ENCODE measurements at regions not wholly inside any gene's neighbourhood (a gene's known extent, or its start where the extent isn't known, plus 50 kb on each side); places are given as distances from the start of the nearest gene placed in this dataset.
"Not testable (repeated sequence)": the region's sequence is repeated elsewhere in the genome, so short reads cannot be mapped to it uniquely, and the experiment has no call there.

DNA sequence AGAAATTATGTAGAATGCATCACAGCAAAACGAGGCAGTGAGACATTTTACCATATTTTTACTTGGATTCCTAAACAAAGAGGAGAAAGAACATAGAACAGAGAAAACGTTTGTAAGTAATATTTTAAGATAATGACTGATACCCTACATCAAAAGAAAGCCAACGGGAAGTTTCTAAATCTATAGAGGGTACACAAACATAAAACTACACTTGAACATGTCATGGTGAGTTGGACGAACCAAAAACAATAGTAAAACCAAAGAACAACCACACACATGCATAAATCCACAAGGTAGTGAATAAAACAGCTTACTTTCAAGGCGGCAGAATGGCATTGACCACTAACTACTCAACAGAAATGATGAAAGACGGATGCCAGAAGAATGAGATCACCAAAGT, 209.7 kb upstream of the NOTCH2NLA start:
- H3K36me3 Mint-ChIP-seq (ENCODE audit: low read depth); H3K9me3 Mint-ChIP-seq; H3K4me1 Mint-ChIP-seq; H3K4me3 Mint-ChIP-seq; H3K27me3 Mint-ChIP-seq; CTCF ChIA-PET; DNase-seq; POLR2A ChIA-PET; H3K27ac Mint-ChIP-seq: not testable (repeated sequence)

DNA sequence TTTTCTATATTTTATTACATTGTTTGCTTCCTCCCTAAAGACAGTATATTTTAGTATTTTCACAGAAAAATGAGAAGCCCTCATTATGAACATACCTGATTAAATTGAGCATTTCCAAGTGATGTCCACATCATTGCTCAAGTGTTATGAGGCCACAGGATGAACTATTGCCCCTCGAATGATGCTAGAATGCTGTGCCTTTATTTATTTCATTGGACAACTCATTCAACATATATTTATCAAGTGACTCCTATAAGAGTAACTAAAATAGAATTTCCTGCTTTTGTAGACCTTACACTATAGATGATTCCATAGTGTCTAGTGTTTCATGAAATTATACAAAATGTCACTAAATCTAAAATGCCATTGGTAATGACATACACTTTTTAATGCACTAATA, 187.8 kb upstream of the NOTCH2NLA start:
- H3K4me1 Mint-ChIP-seq, result peaks cover 10% of the 10 kb centered on the region
- H3K9me3 Mint-ChIP-seq; CTCF ChIA-PET; H3K4me3 Mint-ChIP-seq; H3K36me3 Mint-ChIP-seq (ENCODE audit: low read depth); H3K27ac Mint-ChIP-seq; DNase-seq; H3K27me3 Mint-ChIP-seq; POLR2A ChIA-PET: not testable (repeated sequence)

DNA sequence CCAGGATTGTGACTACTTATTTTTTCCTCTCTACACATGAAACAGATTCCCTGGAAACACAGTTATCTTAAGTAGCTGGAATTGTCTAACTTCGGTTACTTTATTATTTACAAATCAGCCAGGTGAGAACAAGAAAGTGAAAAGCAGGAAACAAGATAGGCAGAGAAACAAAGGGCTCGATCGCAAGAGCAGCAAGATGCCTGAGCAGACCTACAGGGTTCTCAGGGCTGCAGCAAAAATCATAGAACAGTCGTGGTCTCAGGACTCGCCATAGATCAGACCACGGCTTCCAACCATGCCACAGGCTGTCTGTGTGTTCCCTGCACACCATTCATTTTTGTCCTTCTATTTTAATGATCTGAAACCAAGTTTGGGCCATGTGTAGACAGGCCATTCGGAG, 186.2 kb upstream of the NOTCH2NLA start:
- H3K9me3 Mint-ChIP-seq; DNase-seq; H3K36me3 Mint-ChIP-seq (ENCODE audit: low read depth); H3K27me3 Mint-ChIP-seq; H3K4me3 Mint-ChIP-seq; CTCF ChIA-PET; POLR2A ChIA-PET: not testable (repeated sequence)
- Mint-ChIP-seq H3K4me1 (peaks cover 12% of the 10 kb centered on the region), H3K27ac (peak overlapping the region; percentile 80)

DNA sequence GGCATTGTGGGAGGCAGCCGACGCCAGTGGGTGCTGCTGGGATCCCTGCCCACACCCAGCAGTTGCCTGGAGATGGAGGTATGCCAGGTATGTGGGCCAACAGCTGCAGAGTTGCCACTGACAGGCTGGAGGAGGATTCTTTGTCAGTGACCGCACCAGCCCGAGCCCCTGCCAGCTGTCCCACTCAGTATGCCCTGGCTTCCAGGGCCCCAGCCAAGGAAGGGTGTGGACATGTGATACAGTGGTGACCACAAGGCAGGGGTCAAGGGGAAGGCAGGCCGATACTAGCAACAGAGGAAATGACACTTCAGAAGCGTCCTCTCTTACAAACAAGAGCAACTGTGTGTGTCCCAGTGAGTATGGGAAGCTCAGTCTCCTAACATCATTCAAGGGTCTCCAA, 185.1 kb upstream of the NOTCH2NLA start:
- H3K4me1 Mint-ChIP-seq, result peaks cover 16% of the 10 kb centered on the region
- DNase-seq; H3K9me3 Mint-ChIP-seq; POLR2A ChIA-PET; CTCF ChIA-PET; H3K36me3 Mint-ChIP-seq (ENCODE audit: low read depth); H3K27me3 Mint-ChIP-seq: not testable (repeated sequence)
- peak overlapping the region; percentile 58 for H3K4me3 Mint-ChIP-seq
- peak overlapping the region; percentile 79 for H3K27ac Mint-ChIP-seq

DNA sequence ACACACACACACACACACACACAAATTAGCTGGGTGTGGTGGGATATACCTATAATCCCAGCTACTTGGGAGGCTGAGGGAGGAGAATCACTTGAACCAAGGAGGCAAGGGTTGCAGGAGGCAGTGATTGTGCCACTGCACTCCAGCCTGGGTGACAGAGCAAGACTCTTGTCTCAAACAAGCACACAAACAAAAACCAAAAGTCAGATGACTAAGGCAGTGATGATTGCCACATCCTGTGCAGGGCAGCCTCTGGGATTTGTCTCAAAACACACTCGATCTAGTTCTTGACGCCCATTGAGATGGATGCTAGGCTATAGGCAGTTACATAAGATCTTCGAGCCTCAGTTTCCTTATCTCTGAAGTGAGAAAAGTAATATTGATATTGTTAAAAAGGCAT, 183.1 kb upstream of the NOTCH2NLA start:
- peaks cover 16% of the 10 kb centered on the region for H3K4me1 Mint-ChIP-seq
- H3K9me3 Mint-ChIP-seq; POLR2A ChIA-PET; H3K27me3 Mint-ChIP-seq; H3K36me3 Mint-ChIP-seq (ENCODE audit: low read depth); CTCF ChIA-PET: not testable (repeated sequence)
- DNase-seq, result peak; percentile 61
- peak overlapping the region; percentile 96 for H3K27ac Mint-ChIP-seq
- peak overlapping the region; percentile 48 for H3K4me3 Mint-ChIP-seq

DNA sequence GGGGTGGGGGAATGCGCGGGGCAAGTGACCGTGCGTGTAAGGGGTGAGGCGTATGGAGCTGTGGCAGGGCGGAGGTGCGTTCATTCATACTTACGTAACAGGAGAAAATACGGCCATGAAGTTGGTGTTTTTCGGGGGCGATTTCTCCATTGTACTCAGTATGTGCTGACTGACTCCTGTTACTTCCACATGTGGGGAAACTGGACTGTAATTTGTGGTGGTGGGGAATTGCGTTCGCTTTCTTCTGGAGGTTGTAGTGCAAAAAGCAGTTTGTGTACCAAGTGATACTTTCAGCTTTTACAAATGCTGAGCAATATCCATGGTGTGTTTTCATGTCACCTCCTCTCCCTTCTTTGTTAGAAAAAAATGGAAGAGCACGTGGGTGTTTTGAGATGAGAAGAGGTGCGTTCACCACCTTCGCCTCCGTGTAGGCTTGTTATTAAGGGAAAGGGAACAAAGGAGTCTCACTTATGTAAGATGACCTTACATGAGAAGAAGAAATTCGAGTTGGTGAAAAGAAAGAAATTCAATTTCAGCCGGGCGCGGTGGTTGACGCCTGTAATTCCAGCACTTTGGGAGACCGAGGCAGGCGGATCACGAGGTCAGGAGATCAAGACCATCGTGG, 181.1 kb upstream of the NOTCH2NLA start:
- H3K4me3 Mint-ChIP-seq, result peak overlapping the region; percentile 62
- H3K27me3 Mint-ChIP-seq, POLR2A ChIA-PET: not testable (repeated sequence)

DNA sequence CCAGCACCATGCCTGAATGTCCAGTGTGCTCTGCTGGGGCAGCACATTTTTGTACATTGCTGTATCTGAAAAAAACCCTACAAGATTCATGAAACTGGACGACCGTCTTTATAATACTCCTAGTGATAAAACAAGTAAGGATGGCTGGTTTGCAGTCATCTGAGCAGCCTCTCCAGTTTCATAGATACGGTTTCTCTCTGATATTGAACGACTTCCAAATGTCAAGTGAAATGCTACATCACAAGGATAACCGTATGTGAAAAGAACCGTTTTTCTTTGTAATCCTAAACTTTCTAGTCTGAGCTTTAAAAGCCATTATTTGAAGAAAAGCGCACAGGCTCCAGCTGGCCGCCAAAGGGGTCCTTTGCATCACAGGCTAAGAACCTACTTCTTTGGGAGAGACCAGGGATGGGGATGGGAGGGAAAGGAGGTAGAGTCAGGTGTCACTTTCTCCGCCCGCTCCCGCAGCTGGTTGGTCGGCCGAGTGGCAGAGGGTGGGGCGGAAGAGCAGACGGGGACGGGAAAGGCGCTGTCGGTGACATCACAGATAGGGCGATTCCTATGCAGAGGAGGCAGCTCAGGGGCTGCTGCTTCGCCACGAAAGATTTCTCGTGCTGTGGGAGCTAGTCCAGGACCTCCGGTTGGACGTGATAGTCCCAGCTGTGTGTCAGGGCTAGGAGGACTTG, 180.4 kb upstream of the NOTCH2NLA start:
- peaks cover 12% of the 10 kb centered on the region for H3K4me1 Mint-ChIP-seq
- H3K27ac Mint-ChIP-seq, result peak overlapping the region; percentile 95
- DNase-seq; CTCF ChIA-PET; H3K36me3 Mint-ChIP-seq (ENCODE audit: low read depth); H3K27me3 Mint-ChIP-seq; POLR2A ChIA-PET; H3K9me3 Mint-ChIP-seq: not testable (repeated sequence)
- peak overlapping the region; percentile 62 for H3K4me3 Mint-ChIP-seq

More for the DNA sequence above, 181.1 kb upstream of the NOTCH2NLA start:
- peak; percentile 43 for DNase-seq
- H3K36me3 Mint-ChIP-seq (ENCODE audit: low read depth); H3K9me3 Mint-ChIP-seq; CTCF ChIA-PET: not testable (repeated sequence)
- Mint-ChIP-seq H3K27ac (peak overlapping the region; percentile 95), H3K4me1 (peaks cover 12% of the 10 kb centered on the region)

GRCh38 chr1:146401281-146401825, 172.5 kb upstream of the NOTCH2NLA start:
- peak overlapping the region; percentile 85 for H3K27ac Mint-ChIP-seq
- peaks cover 30% of the 10 kb centered on the region for H3K4me1 Mint-ChIP-seq
- H3K9me3 Mint-ChIP-seq; H3K36me3 Mint-ChIP-seq (ENCODE audit: low read depth); H3K27me3 Mint-ChIP-seq; CTCF ChIA-PET: not testable (repeated sequence)
- peak overlapping the region; percentile 39 for H3K4me3 Mint-ChIP-seq
- POLR2A ChIA-PET, result interaction anchor here (1.0 kb wide), 1 partner anchor 24 kb away, joined by 3 read pairs; no protein-coding TSS in a partner anchor
- peak; percentile 34 for DNase-seq

DNA sequence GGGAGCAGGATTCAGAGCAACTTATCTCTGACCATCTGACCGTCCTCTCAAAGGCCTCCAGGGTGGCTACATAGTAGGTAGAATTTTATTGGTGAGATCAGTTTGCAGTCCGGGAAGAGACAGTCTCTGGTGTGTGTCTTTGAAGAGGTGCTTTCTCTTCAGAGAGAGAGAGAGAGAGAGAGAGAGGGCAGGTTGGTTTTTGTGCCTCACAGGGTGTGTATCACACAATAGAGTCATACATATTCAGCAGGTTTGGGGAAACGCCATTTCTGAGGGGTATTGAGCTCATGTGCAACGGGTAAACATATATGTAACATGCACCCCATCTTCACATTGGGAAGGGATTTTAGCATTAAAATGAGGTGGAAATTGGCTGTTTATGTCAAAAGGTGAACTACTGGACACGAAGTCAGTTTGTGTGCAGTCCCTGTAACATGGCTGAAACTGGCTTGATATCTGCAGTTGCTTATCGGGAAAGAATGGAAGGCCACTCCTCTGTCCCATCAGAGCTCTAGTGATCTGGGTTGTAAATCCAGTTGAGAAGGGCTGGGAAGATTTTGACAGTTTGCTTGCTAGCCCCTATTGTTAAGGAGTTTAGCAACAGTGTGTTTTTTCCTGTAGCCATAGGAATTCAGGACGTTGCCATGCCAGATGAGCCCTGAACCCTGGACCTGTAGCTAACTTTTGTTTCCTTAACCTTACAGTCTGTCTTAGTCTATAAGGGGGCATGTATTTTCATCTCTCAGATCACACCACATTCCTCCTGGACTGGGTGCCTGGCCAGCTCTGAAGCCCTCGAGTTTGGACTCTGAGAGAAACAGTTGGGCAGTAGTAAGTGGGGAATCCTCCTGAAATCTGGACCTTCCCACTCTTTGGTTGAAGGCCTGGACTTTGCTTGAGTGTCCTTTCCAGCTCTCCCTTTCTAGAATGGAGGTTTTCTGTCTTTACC, 171.6 kb upstream of the NOTCH2NLA start:
- CTCF ChIA-PET; H3K36me3 Mint-ChIP-seq (ENCODE audit: low read depth); H3K9me3 Mint-ChIP-seq; H3K27me3 Mint-ChIP-seq; DNase-seq: not testable (repeated sequence)
- peak overlapping the region; percentile 85 for H3K27ac Mint-ChIP-seq
- peak overlapping the region; percentile 0 for H3K4me3 Mint-ChIP-seq
- peaks cover 30% of the 10 kb centered on the region for H3K4me1 Mint-ChIP-seq
- POLR2A ChIA-PET, result interaction anchor here (1.0 kb wide), 1 partner anchor 23 kb away, joined by 3 read pairs; no protein-coding TSS in a partner anchor

DNA sequence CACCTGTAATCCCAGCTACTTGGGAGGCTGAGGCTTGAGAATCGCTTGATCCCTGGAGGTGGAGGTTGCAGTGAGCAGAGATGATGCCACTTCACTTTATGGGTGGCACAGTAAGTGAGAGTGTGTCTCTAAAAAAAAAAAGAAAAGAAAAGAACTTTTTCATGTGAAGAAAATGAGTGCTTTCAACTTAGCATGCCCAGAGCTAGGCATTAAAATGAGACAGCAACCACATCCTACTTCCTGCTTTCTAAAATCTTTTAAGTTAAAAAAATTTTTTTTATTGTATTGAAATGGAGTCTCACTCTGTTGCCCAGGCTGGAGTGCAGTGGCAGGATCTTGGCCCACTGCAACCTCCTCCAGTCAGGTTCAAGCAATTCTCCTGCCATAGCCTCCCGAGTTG, 170.4 kb upstream of the NOTCH2NLA start:
- H3K27me3 Mint-ChIP-seq; H3K9me3 Mint-ChIP-seq; POLR2A ChIA-PET; DNase-seq; H3K36me3 Mint-ChIP-seq (ENCODE audit: low read depth); CTCF ChIA-PET: not testable (repeated sequence)
- H3K4me1 Mint-ChIP-seq, result peaks cover 30% of the 10 kb centered on the region
- H3K4me3 Mint-ChIP-seq, result peak overlapping the region; percentile 19
- peak overlapping the region; percentile 85 for H3K27ac Mint-ChIP-seq

DNA sequence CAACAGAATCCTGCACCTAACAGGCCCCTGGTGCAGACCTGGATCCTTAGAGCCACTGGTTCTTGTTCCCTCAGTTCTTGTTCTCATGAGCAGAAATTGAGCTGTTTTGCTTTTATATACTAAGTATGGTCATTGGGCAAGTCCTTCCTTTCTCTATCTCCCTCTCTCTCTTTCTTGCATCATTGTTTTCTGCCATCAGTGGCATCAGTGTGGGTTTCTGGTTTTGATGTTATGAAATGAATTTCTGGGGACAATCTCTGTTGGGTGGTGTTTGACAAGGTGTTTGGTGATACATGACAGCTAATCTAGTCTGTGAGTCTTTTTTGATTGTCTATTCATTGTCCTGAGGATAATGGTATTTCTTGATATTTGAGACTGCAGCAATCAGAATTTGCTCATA, 168.0 kb upstream of the NOTCH2NLA start:
- POLR2A ChIA-PET; DNase-seq; H3K4me3 Mint-ChIP-seq; H3K27me3 Mint-ChIP-seq; H3K36me3 Mint-ChIP-seq (ENCODE audit: low read depth); H3K9me3 Mint-ChIP-seq; CTCF ChIA-PET: not testable (repeated sequence)
- peak overlapping the region; percentile 52 for H3K27ac Mint-ChIP-seq
- H3K4me1 Mint-ChIP-seq, result peaks cover 29% of the 10 kb centered on the region

- POLR2A ChIA-PET; CTCF ChIA-PET; H3K4me3 Mint-ChIP-seq; DNase-seq; H3K9me3 Mint-ChIP-seq; H3K27me3 Mint-ChIP-seq; H3K27ac Mint-ChIP-seq; H3K36me3 Mint-ChIP-seq (ENCODE audit: low read depth): not testable (repeated sequence)
- peaks cover 23% of the 10 kb centered on the region for H3K4me1 Mint-ChIP-seq
Measured at GRCh38 chr1:146396242-146396641, 167.4 kb upstream of the NOTCH2NLA start.

DNA sequence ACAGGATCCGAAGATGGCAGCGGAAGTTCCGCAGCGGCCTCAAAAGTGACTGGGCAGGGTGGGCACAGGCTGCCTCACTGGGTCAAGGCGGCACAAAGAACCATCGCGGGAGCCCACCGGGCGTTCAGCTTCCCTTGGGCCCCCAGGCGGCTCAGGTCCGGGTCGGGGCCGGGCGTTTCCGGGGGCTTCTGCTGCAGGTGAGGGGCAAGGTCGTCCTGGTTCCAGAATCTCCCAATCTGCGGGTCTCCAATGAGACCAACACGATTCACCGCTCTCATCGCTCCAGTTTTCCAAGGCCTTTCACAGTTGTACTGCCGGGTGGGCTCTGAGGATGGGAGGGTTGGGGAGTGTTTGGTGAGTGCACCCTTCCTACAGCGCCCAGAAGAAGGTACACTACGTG, 165.0 kb upstream of the NOTCH2NLA start:
- H3K27me3 Mint-ChIP-seq, CTCF ChIA-PET: not testable (repeated sequence)

More for the DNA sequence above, 165.0 kb upstream of the NOTCH2NLA start:
- H3K4me1 Mint-ChIP-seq; H3K36me3 Mint-ChIP-seq (ENCODE audit: low read depth); POLR2A ChIA-PET; DNase-seq; H3K4me3 Mint-ChIP-seq; H3K27ac Mint-ChIP-seq; H3K9me3 Mint-ChIP-seq: not testable (repeated sequence)
